GM23338 (cell line): ENCODE measurements at regions not wholly inside any gene's neighbourhood (a gene's known extent, or its start where the extent isn't known, plus 50 kb on each side); places are given as distances from the start of the nearest gene placed in this dataset.

ENCODE experiments used
- ATAC-seq: fragments of 200-7000 bp; cut with Tn5 transposase; 3 replicates; pipeline ENCODE4 v1.9.1; 2020
- DNase-seq: peaks from one replicate; pipeline ENCODE4 v3.0.0-alpha.2; 2015; ENCODE audit warnings: low spot score
- H2AFZ ChIP-seq: fragments of 200-600 bp; sonication (generic); 2 replicates; pipeline ENCODE4 v1.8.0; 2016; ENCODE audit warnings: antibody characterized with exemption, mild to moderate bottlenecking, moderate library complexity
- H3F3A ChIP-seq: fragments of 200-600 bp; sonication (generic); replicated peaks from 2 replicates; pipeline ENCODE4 v1.8.0; 2017; ENCODE audit warnings: antibody characterized with exemption, mixed run types, low read depth
- H3K27ac ChIP-seq: fragments of 200-600 bp; sonication (generic); 2 replicates; pipeline ENCODE4 v1.6.1; 2016; ENCODE audit warnings: low read depth
- H3K27me3 ChIP-seq: fragments of 200-600 bp; sonication (generic); 2 replicates; pipeline ENCODE4 v1.8.0; 2016; ENCODE audit warnings: mild to moderate bottlenecking, mixed run types, moderate library complexity; ENCODE audit not compliant: insufficient read depth
- H3K36me3 ChIP-seq: fragments of 200-600 bp; sonication (generic); 2 replicates; pipeline ENCODE4 v1.8.0; 2016; ENCODE audit warnings: mild to moderate bottlenecking; ENCODE audit not compliant: insufficient read depth
- H3K4me1 ChIP-seq: fragments of 200-600 bp; sonication (generic); 2 replicates; pipeline ENCODE4 v1.8.0; 2016; ENCODE audit warnings: mild to moderate bottlenecking, moderate library complexity; ENCODE audit not compliant: insufficient read depth
- H3K4me2 ChIP-seq: fragments of 200-600 bp; sonication (generic); 2 replicates; pipeline ENCODE4 v1.7.1; 2017; ENCODE audit warnings: mixed run types
- H3K4me3 ChIP-seq: fragments of 200-600 bp; sonication (generic); 2 replicates; pipeline ENCODE4 v1.6.1; 2016; ENCODE audit warnings: mixed run types
- H3K79me2 ChIP-seq: fragments of 200-600 bp; sonication (generic); replicated peaks from 2 replicates; pipeline ENCODE4 v1.8.0; 2017; ENCODE audit warnings: mild to moderate bottlenecking; ENCODE audit not compliant: insufficient read depth
- H3K9me2 ChIP-seq: fragments of 200-600 bp; sonication (generic); 2 replicates; pipeline ENCODE4 v1.8.0; 2017; ENCODE audit not compliant: insufficient read depth
- H4K20me1 ChIP-seq: fragments of 200-600 bp; sonication (generic); replicated peaks from 2 replicates; pipeline ENCODE4 v1.8.0; 2017; ENCODE audit warnings: mild to moderate bottlenecking; ENCODE audit not compliant: insufficient read depth
- H3K27ac Mint-ChIP-seq: 2 replicates; pipeline ENCODE4 v1.8.0; 2020; ENCODE audit warnings: inconsistent platforms, mild to moderate bottlenecking, moderate library complexity, mixed read lengths
- H3K27me3 Mint-ChIP-seq: 3 replicates; pipeline ENCODE4 v1.8.0; 2022; ENCODE audit warnings: low read depth, mild to moderate bottlenecking, moderate library complexity, mixed read lengths, inconsistent platforms; ENCODE audit not compliant: insufficient read depth, poor library complexity
- H3K36me3 Mint-ChIP-seq: 3 replicates; pipeline ENCODE4 v1.8.0; 2021; ENCODE audit warnings: low read depth, mild to moderate bottlenecking, inconsistent platforms, moderate library complexity, mixed read lengths
- H3K4me1 Mint-ChIP-seq: 3 replicates; pipeline ENCODE4 v1.8.0; 2020; ENCODE audit warnings: mild to moderate bottlenecking, inconsistent platforms, mixed read lengths
- H3K4me3 Mint-ChIP-seq: 3 replicates; pipeline ENCODE4 v1.8.0; 2021; ENCODE audit warnings: moderate library complexity, mild to moderate bottlenecking, inconsistent platforms, mixed read lengths
- H3K9me3 Mint-ChIP-seq: 3 replicates; pipeline ENCODE4 v1.8.0; 2020; ENCODE audit warnings: moderate library complexity, mild to moderate bottlenecking, inconsistent platforms, mixed read lengths
- CREB1 ChIP-seq: fragments of 250-450 bp; sonication (Bioruptor Pico); IDR thresholded peaks from 2 replicates; pipeline ENCODE4 v1.5.0; 2020; ENCODE audit warnings: low read depth, mild to moderate bottlenecking, moderate library complexity
- EZH2 ChIP-seq: fragments of 200-600 bp; sonication (generic); IDR thresholded peaks from one replicate; pipeline ENCODE4 v1.8.0; 2017; ENCODE audit warnings: antibody characterized with exemption, mild to moderate bottlenecking, low read depth; ENCODE audit not compliant: unreplicated experiment
- EZH2phosphoT487 ChIP-seq: fragments of 200-600 bp; sonication (generic); IDR thresholded peaks from one replicate; pipeline ENCODE4 v1.8.1; 2018; ENCODE audit warnings: antibody characterized with exemption; ENCODE audit not compliant: unreplicated experiment
- JUNB ChIP-seq: IDR thresholded peaks from one replicate; pipeline ENCODE4 v1.6.1; 2016; ENCODE audit warnings: antibody characterized with exemption; ENCODE audit not compliant: unreplicated experiment
- NANOG ChIP-seq: IDR thresholded peaks from 2 replicates; pipeline ENCODE4 v1.6.1; 2016; ENCODE audit warnings: antibody characterized with exemption, borderline replicate concordance
- POLR2AphosphoS5 ChIP-seq: IDR thresholded peaks from 2 replicates; pipeline ENCODE4 v1.6.1; 2016; ENCODE audit warnings: antibody characterized with exemption, low read depth
- ZNF331 ChIP-seq: fragments of 250-450 bp; sonication (Bioruptor Pico); IDR thresholded peaks from 2 replicates; pipeline ENCODE4 v1.5.0; 2020; ENCODE audit warnings: low read depth, mild to moderate bottlenecking, moderate library complexity
- ZNF462 ChIP-seq: fragments of 250-450 bp; sonication (Bioruptor Pico); IDR thresholded peaks from 2 replicates; pipeline ENCODE4 v1.5.0; 2020; ENCODE audit warnings: mild to moderate bottlenecking, moderate library complexity
- TF ChIP-seq, protein P1 (sequence below), 2 experiments: fragments of 200-600 bp in 1 of 2; sonication (generic) in 1 of 2; conservative IDR thresholded peaks; 2 replicates each; pipeline versions ENCODE4 v1.5.1 to v1.6.1; 2016 to 2017; ENCODE audit warnings: antibody characterized with exemption in 2 of 2, low read depth in 2 of 2, mild to moderate bottlenecking in 2 of 2, moderate library complexity in 1 of 2
- TF ChIP-seq, protein P2 (sequence below): IDR thresholded peaks from 2 replicates; pipeline ENCODE4 v1.6.1; 2016; ENCODE audit warnings: antibody characterized with exemption

- H3K9me3 Mint-ChIP-seq, result no peaks in the 10 kb centered on the region; the same call in 2 of the 3 replicates
- Histone ChIP-seq H3K36me3 (no peaks in the 10 kb centered on the region), H2AFZ (no peak overlapping the region), H3K9me2 (no peaks in the 10 kb centered on the region), H3K27ac (no peak overlapping the region), H3K4me3 (no peak overlapping the region), H3K4me2 (no peak overlapping the region), H3K79me2 (no peaks in the 10 kb centered on the region), H3K27me3 (no peaks in the 10 kb centered on the region), H3K4me1 (no peaks in the 10 kb centered on the region), H3F3A (no peaks in the 10 kb centered on the region), H4K20me1 (no peaks in the 10 kb centered on the region)
- H3K27ac Mint-ChIP-seq, result no peak overlapping the region
- H3K36me3 Mint-ChIP-seq, result no peaks in the 10 kb centered on the region
- TF ChIP-seq EZH2phosphoT487, result no peak
- TF ChIP-seq ZNF462, result no peak
- no peak for TF ChIP-seq EZH2
- no peak for TF ChIP-seq JUNB
- DNase-seq (no peak), ATAC-seq (no peak)
- no peaks in the 10 kb centered on the region for H3K27me3 Mint-ChIP-seq
- no peaks in the 10 kb centered on the region for H3K4me1 Mint-ChIP-seq
- H3K4me3 Mint-ChIP-seq, result no peak overlapping the region
Observed at GRCh38 chrX:7272346-7272745, 124.4 kb upstream of the PUDP start.

GRCh38 chrX:7270933-7271332 is 123.0 kb upstream of the PUDP start:
- Mint-ChIP-seq H3K9me3 (no peaks in the 10 kb centered on the region; the same call in 2 of the 3 replicates), H3K36me3 (no peaks in the 10 kb centered on the region), H3K4me3 (no peak overlapping the region), H3K4me1 (no peaks in the 10 kb centered on the region), H3K27ac (no peak overlapping the region), H3K27me3 (no peaks in the 10 kb centered on the region)
- Histone ChIP-seq H3K4me3 (no peak overlapping the region), H2AFZ (no peak overlapping the region), H3K27ac (no peak overlapping the region), H4K20me1 (no peaks in the 10 kb centered on the region), H3F3A (no peaks in the 10 kb centered on the region), H3K27me3 (no peaks in the 10 kb centered on the region), H3K9me2 (no peaks in the 10 kb centered on the region), H3K4me1 (no peaks in the 10 kb centered on the region), H3K4me2 (no peak overlapping the region), H3K36me3 (no peaks in the 10 kb centered on the region), H3K79me2 (no peaks in the 10 kb centered on the region)
- DNase-seq (no peak), ATAC-seq (no peak)
- TF ChIP-seq NANOG (no peak), EZH2phosphoT487 (no peak), ZNF331 (no peak), JUNB (no peak), POLR2AphosphoS5 (no peak), CREB1 (CRISPR knock-in tag) (no peak), EZH2 (no peak)
- TF ChIP-seq, protein P1, sequence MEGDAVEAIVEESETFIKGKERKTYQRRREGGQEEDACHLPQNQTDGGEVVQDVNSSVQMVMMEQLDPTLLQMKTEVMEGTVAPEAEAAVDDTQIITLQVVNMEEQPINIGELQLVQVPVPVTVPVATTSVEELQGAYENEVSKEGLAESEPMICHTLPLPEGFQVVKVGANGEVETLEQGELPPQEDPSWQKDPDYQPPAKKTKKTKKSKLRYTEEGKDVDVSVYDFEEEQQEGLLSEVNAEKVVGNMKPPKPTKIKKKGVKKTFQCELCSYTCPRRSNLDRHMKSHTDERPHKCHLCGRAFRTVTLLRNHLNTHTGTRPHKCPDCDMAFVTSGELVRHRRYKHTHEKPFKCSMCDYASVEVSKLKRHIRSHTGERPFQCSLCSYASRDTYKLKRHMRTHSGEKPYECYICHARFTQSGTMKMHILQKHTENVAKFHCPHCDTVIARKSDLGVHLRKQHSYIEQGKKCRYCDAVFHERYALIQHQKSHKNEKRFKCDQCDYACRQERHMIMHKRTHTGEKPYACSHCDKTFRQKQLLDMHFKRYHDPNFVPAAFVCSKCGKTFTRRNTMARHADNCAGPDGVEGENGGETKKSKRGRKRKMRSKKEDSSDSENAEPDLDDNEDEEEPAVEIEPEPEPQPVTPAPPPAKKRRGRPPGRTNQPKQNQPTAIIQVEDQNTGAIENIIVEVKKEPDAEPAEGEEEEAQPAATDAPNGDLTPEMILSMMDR (conservative IDR thresholded peaks at IDR 0.05; ENCODE audit: low read depth in 2 of 2), result no peak
- TF ChIP-seq, protein P2, sequence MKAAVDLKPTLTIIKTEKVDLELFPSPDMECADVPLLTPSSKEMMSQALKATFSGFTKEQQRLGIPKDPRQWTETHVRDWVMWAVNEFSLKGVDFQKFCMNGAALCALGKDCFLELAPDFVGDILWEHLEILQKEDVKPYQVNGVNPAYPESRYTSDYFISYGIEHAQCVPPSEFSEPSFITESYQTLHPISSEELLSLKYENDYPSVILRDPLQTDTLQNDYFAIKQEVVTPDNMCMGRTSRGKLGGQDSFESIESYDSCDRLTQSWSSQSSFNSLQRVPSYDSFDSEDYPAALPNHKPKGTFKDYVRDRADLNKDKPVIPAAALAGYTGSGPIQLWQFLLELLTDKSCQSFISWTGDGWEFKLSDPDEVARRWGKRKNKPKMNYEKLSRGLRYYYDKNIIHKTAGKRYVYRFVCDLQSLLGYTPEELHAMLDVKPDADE, result no peak
